Osteoblast (primary cell): ENCODE measurements at regions not wholly inside any gene's neighbourhood (a gene's known extent, or its start where the extent isn't known, plus 50 kb on each side); places are given as distances from the start of the nearest gene placed in this dataset.

ENCODE experiments used
- DNase-seq: peaks from one replicate; pipeline ENCODE4 v3.0.0; 2011; ENCODE audit warnings: low spot score, mixed read lengths; ENCODE audit not compliant: insufficient read length; ENCODE audit errors: missing footprints
- H2AFZ ChIP-seq: 2 replicates; pipeline ENCODE4 v1.6.0; 2011; ENCODE audit warnings: mild to moderate bottlenecking, low read length
- H3K27ac ChIP-seq: 2 replicates; pipeline ENCODE4 v1.5.1; 2011; ENCODE audit warnings: mild to moderate bottlenecking, low read depth, low read length, moderate library complexity
- H3K27me3 ChIP-seq: 2 replicates; pipeline ENCODE4 v1.6.0; 2012; ENCODE audit warnings: mild to moderate bottlenecking, control low read depth, inconsistent platforms, low read length, moderate library complexity; ENCODE audit not compliant: insufficient read depth
- H3K36me3 ChIP-seq: 2 replicates; pipeline ENCODE4 v1.5.1; 2011; ENCODE audit warnings: mild to moderate bottlenecking, low read length, control low read depth, moderate library complexity; ENCODE audit not compliant: insufficient read depth
- H3K4me1 ChIP-seq: 2 replicates; pipeline ENCODE4 v1.5.1; 2011; ENCODE audit warnings: mild to moderate bottlenecking, low read length, control low read depth, moderate library complexity; ENCODE audit not compliant: insufficient read depth
- H3K4me2 ChIP-seq: 2 replicates; pipeline ENCODE4 v1.6.0; 2011; ENCODE audit warnings: mild to moderate bottlenecking, low read length; ENCODE audit not compliant: insufficient read depth
- H3K4me3 ChIP-seq: fragments of 200-600 bp; sonication (generic); 3 replicates; pipeline ENCODE4 v1.5.1; 2012; ENCODE audit warnings: mild to moderate bottlenecking, low read length, inconsistent platforms; ENCODE audit not compliant: insufficient read depth
- H3K79me2 ChIP-seq: 2 replicates; pipeline ENCODE4 v1.6.0; 2012; ENCODE audit warnings: mild to moderate bottlenecking, low read length, control low read depth, inconsistent platforms; ENCODE audit not compliant: insufficient read depth
- H3K9me3 ChIP-seq: 2 replicates; pipeline ENCODE4 v1.5.1; 2011; ENCODE audit warnings: low read depth, low read length, control low read depth
- H4K20me1 ChIP-seq: 2 replicates; pipeline ENCODE4 v1.6.0; 2012; ENCODE audit warnings: mild to moderate bottlenecking, low read length, control low read depth; ENCODE audit not compliant: insufficient read depth
- CTCF ChIP-seq: IDR thresholded peaks from 2 replicates; pipeline ENCODE4 v1.5.1; 2011; ENCODE audit warnings: mild to moderate bottlenecking, low read depth, low read length, moderate library complexity; ENCODE audit errors: extremely low read depth

- Histone ChIP-seq H3K27me3 (no peaks in the 10 kb centered on the region), H4K20me1 (no peaks in the 10 kb centered on the region), H3K4me1 (no peaks in the 10 kb centered on the region), H3K4me2 (no peak overlapping the region), H3K36me3 (no peaks in the 10 kb centered on the region), H2AFZ (no peak overlapping the region), H3K27ac (no peak overlapping the region), H3K9me3 (no peaks in the 10 kb centered on the region), H3K4me3 (no peak overlapping the region), H3K79me2 (no peaks in the 10 kb centered on the region)
- TF ChIP-seq CTCF: no peak
- DNase-seq: no peak
Measured at GRCh38 chr18:47485221-47485797, 233.8 kb upstream of the SKOR2 start.

DNA sequence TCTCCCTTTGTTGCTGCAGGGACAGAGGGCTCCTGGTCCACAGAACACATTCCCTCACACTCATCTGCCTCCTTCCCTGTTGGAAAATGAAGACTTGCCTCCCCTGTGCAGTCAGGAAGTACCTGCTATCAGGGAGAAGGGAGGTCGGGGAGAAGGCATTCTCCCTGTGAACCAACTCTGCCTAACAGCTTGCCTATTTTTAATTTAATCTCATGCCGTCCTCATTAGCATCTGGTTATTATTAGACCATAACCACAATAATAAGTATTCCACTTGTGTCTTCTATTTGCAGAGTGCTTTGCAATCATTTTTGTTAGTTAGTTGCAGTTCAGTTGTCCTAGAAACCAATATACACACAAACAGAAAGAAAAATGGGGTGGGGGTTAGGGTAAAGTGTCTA is 232.6 kb upstream of the SKOR2 start:
- no peaks in the 10 kb centered on the region for H3K36me3 ChIP-seq
- H3K4me2 ChIP-seq: no peak overlapping the region
- no peak overlapping the region for H3K4me3 ChIP-seq
- no peaks in the 10 kb centered on the region for H3K4me1 ChIP-seq
- H3K9me3 ChIP-seq: no peaks in the 10 kb centered on the region
- no peak for DNase-seq
- no peak overlapping the region for H3K27ac ChIP-seq
- H2AFZ ChIP-seq: no peak overlapping the region
- no peaks in the 10 kb centered on the region for H4K20me1 ChIP-seq
- TF ChIP-seq CTCF: no peak
- no peaks in the 10 kb centered on the region for H3K79me2 ChIP-seq
- H3K27me3 ChIP-seq: no peaks in the 10 kb centered on the region

- no peak overlapping the region for H3K4me3 ChIP-seq
- no peaks in the 10 kb centered on the region for H4K20me1 ChIP-seq
- no peak overlapping the region for H3K27ac ChIP-seq
- H2AFZ ChIP-seq: no peak overlapping the region
- H3K4me1 ChIP-seq: no peaks in the 10 kb centered on the region
- no peaks in the 10 kb centered on the region for H3K36me3 ChIP-seq
- no peaks in the 10 kb centered on the region for H3K27me3 ChIP-seq
- H3K9me3 ChIP-seq: no peaks in the 10 kb centered on the region
- TF ChIP-seq CTCF: no peak
- no peaks in the 10 kb centered on the region for H3K79me2 ChIP-seq
- DNase-seq: no peak
- no peak overlapping the region for H3K4me2 ChIP-seq
Measured at GRCh38 chr18:47480166-47480565, 228.7 kb upstream of the SKOR2 start.

DNA sequence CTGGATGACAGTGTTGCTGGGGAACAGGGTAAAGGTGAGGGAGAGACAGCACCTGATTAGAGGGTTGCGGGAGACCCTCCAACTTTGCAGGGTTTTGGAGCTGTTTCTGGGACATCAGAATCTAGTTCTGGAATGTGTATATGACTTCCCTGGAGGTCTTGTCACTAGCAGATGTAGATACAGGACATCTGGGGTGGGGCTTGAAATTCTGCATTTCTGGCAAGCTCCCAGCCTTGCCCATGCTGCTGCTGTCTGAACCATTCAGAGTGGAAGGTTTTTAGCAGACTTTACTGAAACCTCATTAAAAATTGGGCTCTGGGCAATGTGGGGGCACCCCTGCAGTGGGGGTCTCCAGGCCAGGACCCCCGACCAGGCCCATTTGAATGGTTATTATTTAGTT is 220.3 kb upstream of the SKOR2 start:
- H3K9me3 ChIP-seq: no peaks in the 10 kb centered on the region
- no peaks in the 10 kb centered on the region for H4K20me1 ChIP-seq
- no peak overlapping the region for H3K27ac ChIP-seq
- DNase-seq: no peak
- H3K4me3 ChIP-seq: no peak overlapping the region
- no peaks in the 10 kb centered on the region for H3K4me1 ChIP-seq
- H2AFZ ChIP-seq: no peak overlapping the region
- TF ChIP-seq CTCF: no peak
- H3K79me2 ChIP-seq: no peaks in the 10 kb centered on the region
- H3K4me2 ChIP-seq: no peak overlapping the region
- no peaks in the 10 kb centered on the region for H3K27me3 ChIP-seq
- H3K36me3 ChIP-seq: no peaks in the 10 kb centered on the region
